Smooth muscle cell (in vitro differentiated cells): ENCODE measurements at regions not wholly inside any gene's neighbourhood (a gene's known extent, or its start where the extent isn't known, plus 50 kb on each side); places are given as distances from the start of the nearest gene placed in this dataset.

Experiments
- DNase-seq: peaks from one replicate; lab custom pipeline; 2025; ENCODE audit not compliant: unreplicated experiment; lab: John Stamatoyannopoulos, UW
- H2AFZ ChIP-seq: fragments of 200-600 bp; sonication (generic); 2 replicates; pipeline ENCODE4 v1.6.0; 2016; ENCODE audit warnings: antibody characterized with exemption, low read depth, mild to moderate bottlenecking
- H3F3A ChIP-seq: fragments of 200-600 bp; sonication (generic); 2 replicates; pipeline ENCODE4 v1.6.0; 2017; ENCODE audit warnings: antibody characterized with exemption, low read depth
- H3K27ac ChIP-seq: fragments of 200-600 bp; sonication (generic); 2 replicates; pipeline ENCODE4 v1.5.1; 2016; ENCODE audit warnings: low read depth, mild to moderate bottlenecking
- H3K27me3 ChIP-seq: fragments of 200-600 bp; sonication (generic); 2 replicates; pipeline ENCODE4 v1.6.1; 2016; ENCODE audit warnings: low read depth, mild to moderate bottlenecking
- H3K36me3 ChIP-seq: fragments of 200-600 bp; sonication (generic); 2 replicates; pipeline ENCODE4 v1.5.1; 2016; ENCODE audit warnings: low read depth
- H3K4me1 ChIP-seq: fragments of 200-600 bp; sonication (generic); 2 replicates; pipeline ENCODE4 v1.5.1; 2016; ENCODE audit warnings: low read depth
- H3K4me2 ChIP-seq: fragments of 200-600 bp; sonication (generic); 2 replicates; pipeline ENCODE4 v1.6.0; 2016; ENCODE audit warnings: mild to moderate bottlenecking
- H3K4me3 ChIP-seq: fragments of 200-600 bp; sonication (generic); 2 replicates; pipeline ENCODE4 v1.5.1; 2016; ENCODE audit warnings: mild to moderate bottlenecking
- H3K79me2 ChIP-seq: fragments of 200-600 bp; sonication (generic); 2 replicates; pipeline ENCODE4 v1.6.0; 2016; ENCODE audit warnings: low read depth, mild to moderate bottlenecking
- H3K9ac ChIP-seq: fragments of 200-600 bp; sonication (generic); 2 replicates; pipeline ENCODE4 v1.6.0; 2016; ENCODE audit warnings: low read depth
- H3K9me3 ChIP-seq: fragments of 200-600 bp; sonication (generic); replicated peaks from 2 replicates; pipeline ENCODE4 v1.5.1; 2016; ENCODE audit warnings: low read depth
- H4K20me1 ChIP-seq: fragments of 200-600 bp; sonication (generic); 2 replicates; pipeline ENCODE4 v1.6.0; 2016; ENCODE audit warnings: low read depth
- CTCF ChIP-seq: fragments of 200-600 bp; sonication (generic); IDR thresholded peaks from 2 replicates; pipeline ENCODE4 v1.5.1; 2017; ENCODE audit warnings: borderline replicate concordance, mild to moderate bottlenecking, antibody characterized with exemption; ENCODE audit not compliant: insufficient read depth, poor library complexity, severe bottlenecking
- WGBS: methylation state at CpG from one replicate; pipeline ENCODE4 v1.1.7; 2016; ENCODE audit warnings: low lambda C conversion rate; 5-methylcytosine and 5-hydroxymethylcytosine counted together

- DNase-seq = no peak
- no peak overlapping the region for H3K9ac ChIP-seq
- no peaks in the 10 kb centered on the region for H3K79me2 ChIP-seq
- H3K4me1 ChIP-seq = no peaks in the 10 kb centered on the region
- H2AFZ ChIP-seq = no peak overlapping the region
- no peaks in the 10 kb centered on the region for H4K20me1 ChIP-seq
- TF ChIP-seq CTCF = no peak
- H3K27ac ChIP-seq = no peak overlapping the region
- no peaks in the 10 kb centered on the region for H3K9me3 ChIP-seq
- no peaks in the 10 kb centered on the region for H3F3A ChIP-seq
- no peak overlapping the region for H3K4me2 ChIP-seq
- WGBS = 91% methylated on average over 3 of the region's 3 CpGs
- no peak overlapping the region for H3K4me3 ChIP-seq
- H3K36me3 ChIP-seq = no peaks in the 10 kb centered on the region
- H3K27me3 ChIP-seq = no peaks in the 10 kb centered on the region
Observed at GRCh38 chr6:131353106-131353505, 217.8 kb downstream of the AKAP7 start.

- Histone ChIP-seq H3K4me3 (no peak overlapping the region), H3K36me3 (no peaks in the 10 kb centered on the region), H3K9me3 (no peaks in the 10 kb centered on the region), H2AFZ (no peak overlapping the region), H3K79me2 (no peaks in the 10 kb centered on the region), H3K27me3 (no peaks in the 10 kb centered on the region), H3K27ac (no peak overlapping the region), H3K4me1 (no peaks in the 10 kb centered on the region), H3K4me2 (no peak overlapping the region), H3F3A (no peaks in the 10 kb centered on the region), H4K20me1 (no peaks in the 10 kb centered on the region), H3K9ac (no peak overlapping the region)
- DNase-seq = no peak
- no peak for TF ChIP-seq CTCF
- 96% methylated on average over 4 of the region's 4 CpGs for WGBS
Observed at GRCh38 chr6:131353876-131354275, 218.6 kb downstream of the AKAP7 start.

GRCh38 chr6:131354356-131354755, 218.7 kb upstream of the ARG1 start:
- WGBS = 92% methylated on average over 2 of the region's 2 CpGs
- Histone ChIP-seq H4K20me1 (no peaks in the 10 kb centered on the region), H3K36me3 (no peaks in the 10 kb centered on the region), H3K4me3 (no peak overlapping the region), H3K79me2 (no peaks in the 10 kb centered on the region), H3K4me2 (no peak overlapping the region), H3K9me3 (no peaks in the 10 kb centered on the region), H2AFZ (no peak overlapping the region), H3K27me3 (no peaks in the 10 kb centered on the region), H3K9ac (no peak overlapping the region), H3K4me1 (no peaks in the 10 kb centered on the region), H3F3A (no peaks in the 10 kb centered on the region), H3K27ac (no peak overlapping the region)
- no peak for DNase-seq
- TF ChIP-seq CTCF = no peak

DNA sequence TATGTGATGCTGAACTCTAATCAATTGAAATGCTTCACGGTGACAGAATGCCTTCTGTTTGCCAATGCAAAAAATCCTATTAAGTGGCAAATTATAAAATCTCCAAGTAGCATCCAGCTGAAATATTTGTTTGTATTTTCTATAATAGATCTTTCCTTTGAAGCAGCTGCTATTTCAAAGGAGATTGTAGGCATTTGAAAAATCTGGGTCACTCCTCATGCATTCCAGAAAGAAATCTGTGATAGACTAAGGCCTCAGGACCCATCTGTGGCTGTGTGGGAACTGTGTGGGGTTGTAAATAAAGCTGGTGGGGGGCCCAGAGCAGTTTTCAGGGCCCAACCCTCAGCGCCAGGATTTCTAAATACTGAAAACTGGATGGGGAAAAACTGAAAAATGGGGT, 216.9 kb upstream of the ARG1 start:
- no peaks in the 10 kb centered on the region for H4K20me1 ChIP-seq
- no peaks in the 10 kb centered on the region for H3K4me1 ChIP-seq
- H3K4me3 ChIP-seq = no peak overlapping the region
- 88% methylated on average over 2 of the region's 2 CpGs for WGBS
- H3K27me3 ChIP-seq = no peaks in the 10 kb centered on the region
- H3F3A ChIP-seq = no peaks in the 10 kb centered on the region
- H2AFZ ChIP-seq = peak overlapping the region; percentile 30
- H3K79me2 ChIP-seq = no peaks in the 10 kb centered on the region
- no peaks in the 10 kb centered on the region for H3K36me3 ChIP-seq
- H3K4me2 ChIP-seq = no peak overlapping the region
- DNase-seq = no peak
- no peak for TF ChIP-seq CTCF
- no peak overlapping the region for H3K27ac ChIP-seq
- no peaks in the 10 kb centered on the region for H3K9me3 ChIP-seq
- H3K9ac ChIP-seq = no peak overlapping the region
